Activated CD4-positive, alpha-beta memory T cell treated with anti-CD3 and anti-CD28 coated beads, Interleukin-2, amount 10 ng/mL, durations not matched to agents 7 days and 5 days (primary cell): ENCODE measurements at regions not wholly inside any gene's neighbourhood (a gene's known extent, or its start where the extent isn't known, plus 50 kb on each side); places are given as distances from the start of the nearest gene placed in this dataset.

Source experiments
- CTCF ChIA-PET: fragments of 350-600 bp; sonication (Branson Sonifier 250); formaldehyde crosslinking; loops from one replicate; lab custom pipeline; 2021; ENCODE audit warnings: antibody characterized with exemption, inconsistent platforms; lab: Charles Lee
- POLR2A ChIA-PET: fragments of 350-600 bp; sonication (Branson Sonifier 250); formaldehyde crosslinking; loops from one replicate; lab custom pipeline; 2021; ENCODE audit warnings: antibody characterized with exemption; lab: Charles Lee
- DNase-seq: peaks from one replicate; pipeline ENCODE4 v3.0.0-alpha.2; 2020
- H3K27ac Mint-ChIP-seq: one replicate; pipeline ENCODE4 v1.8.0; 2021; ENCODE audit warnings: mild to moderate bottlenecking, mixed read lengths
- H3K27me3 Mint-ChIP-seq: one replicate; pipeline ENCODE4 v1.8.0; 2021; ENCODE audit warnings: mixed read lengths
- H3K36me3 Mint-ChIP-seq: one replicate; pipeline ENCODE4 v1.8.0; 2021; ENCODE audit warnings: low read depth, mixed read lengths
- H3K4me1 Mint-ChIP-seq: one replicate; pipeline ENCODE4 v1.8.0; 2021; ENCODE audit warnings: mixed read lengths
- H3K4me3 Mint-ChIP-seq: one replicate; pipeline ENCODE4 v1.8.0; 2021; ENCODE audit warnings: mild to moderate bottlenecking, mixed read lengths
- H3K9me3 Mint-ChIP-seq: one replicate; pipeline ENCODE4 v1.8.0; 2021; ENCODE audit warnings: mixed read lengths

DNA sequence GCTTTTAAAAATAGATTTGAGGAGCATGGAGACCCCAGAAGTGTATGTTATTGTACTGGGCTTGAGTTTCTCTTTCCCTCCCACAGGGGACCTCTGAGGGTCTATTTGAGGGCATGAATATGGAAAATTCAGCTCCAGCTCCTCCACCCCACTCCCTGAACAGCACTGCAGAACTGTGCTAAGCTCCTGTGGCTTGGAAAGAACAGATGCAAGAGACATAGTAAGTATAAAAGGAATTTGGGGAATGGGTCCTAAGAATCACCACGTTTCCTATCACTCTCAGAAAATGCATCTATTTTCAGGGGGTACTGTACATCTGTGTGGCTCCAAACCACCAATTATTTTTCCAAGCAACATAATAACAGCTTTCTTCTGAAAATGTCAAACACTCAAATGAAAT, 416.1 kb downstream of the ZNF521 start:
- no peak overlapping the region for H3K4me3 Mint-ChIP-seq
- no peaks in the 10 kb centered on the region for H3K9me3 Mint-ChIP-seq
- H3K36me3 Mint-ChIP-seq: no peaks in the 10 kb centered on the region
- H3K4me1 Mint-ChIP-seq: no peaks in the 10 kb centered on the region
- DNase-seq: no peak
- ChIA-PET POLR2A (no interaction called here), CTCF (no interaction called here)
- H3K27me3 Mint-ChIP-seq: no peaks in the 10 kb centered on the region
- no peak overlapping the region for H3K27ac Mint-ChIP-seq

DNA sequence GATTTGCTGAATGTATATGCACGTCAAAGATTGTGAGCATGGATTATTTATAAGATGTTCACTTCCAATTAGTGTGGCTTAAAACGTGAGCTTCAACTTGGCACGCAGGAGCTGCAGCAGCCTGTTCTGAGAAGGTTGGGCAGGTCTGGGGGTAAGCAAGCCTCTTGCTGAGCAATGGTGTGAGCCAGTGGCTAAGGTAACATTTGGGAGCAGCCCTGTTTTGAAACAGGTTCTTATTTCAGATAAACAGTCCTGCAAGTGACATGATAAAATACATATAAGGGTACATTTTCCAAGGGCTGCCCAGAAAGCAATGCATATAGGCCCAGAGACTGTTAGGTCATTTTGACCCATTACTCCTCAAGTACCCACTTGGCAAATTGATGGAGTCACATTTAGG, 415.3 kb downstream of the ZNF521 start:
- Mint-ChIP-seq H3K4me1 (no peaks in the 10 kb centered on the region), H3K36me3 (no peaks in the 10 kb centered on the region), H3K27ac (no peak overlapping the region), H3K27me3 (no peaks in the 10 kb centered on the region), H3K4me3 (no peak overlapping the region), H3K9me3 (no peaks in the 10 kb centered on the region)
- ChIA-PET POLR2A (no interaction called here), CTCF (no interaction called here)
- DNase-seq: no peak

DNA sequence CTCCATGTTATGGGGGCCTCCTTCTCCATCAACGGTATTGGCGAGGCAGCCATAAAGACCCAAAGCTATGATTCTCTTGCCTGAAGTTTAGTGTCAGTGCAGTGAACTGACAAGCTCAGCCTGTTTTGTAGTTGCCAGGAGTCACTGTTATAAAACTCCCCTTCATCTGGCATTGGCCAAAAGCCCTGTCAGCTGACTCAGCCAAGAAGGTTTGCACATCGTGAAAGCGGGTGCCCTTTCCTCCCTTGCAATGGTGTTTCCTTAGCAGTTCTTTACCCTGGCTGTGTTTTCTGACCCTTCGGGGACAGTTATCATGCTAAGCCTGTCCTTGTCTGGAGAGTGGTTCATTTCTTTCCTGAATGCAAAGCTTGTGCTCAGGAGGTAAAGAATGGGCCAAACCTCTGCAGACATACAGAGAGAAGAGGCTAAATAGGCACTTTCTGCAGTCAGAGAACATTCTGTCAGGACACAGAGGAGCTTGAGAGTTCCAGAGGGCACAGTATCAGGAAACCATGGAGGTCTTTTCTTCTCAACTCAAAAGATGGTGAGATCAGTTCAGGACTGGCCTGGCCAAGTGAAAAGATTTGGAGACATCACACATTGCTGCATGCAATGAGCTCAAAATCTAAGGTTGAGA, 414.2 kb downstream of the ZNF521 start:
- no peaks in the 10 kb centered on the region for H3K27me3 Mint-ChIP-seq
- no peak overlapping the region for H3K4me3 Mint-ChIP-seq
- H3K36me3 Mint-ChIP-seq: no peaks in the 10 kb centered on the region

DNA sequence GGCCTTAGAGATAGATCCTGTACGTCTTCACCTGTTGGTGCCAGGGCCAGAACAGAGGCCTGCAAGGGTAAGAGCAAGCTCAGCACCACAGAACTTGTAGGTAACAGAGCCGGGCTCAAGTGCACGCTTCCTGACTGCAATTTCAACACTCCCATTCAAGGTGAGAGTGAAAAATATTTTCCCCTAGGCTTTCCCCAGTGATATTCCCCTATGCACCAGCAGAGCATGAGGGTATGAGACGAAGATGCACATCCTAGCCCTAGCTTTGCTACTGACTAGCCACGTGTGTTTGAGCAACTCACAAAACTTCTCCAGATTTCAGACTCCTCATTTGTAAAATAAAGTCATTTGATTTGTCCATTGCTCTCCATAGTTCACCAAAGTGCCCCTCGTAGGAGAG, 411.6 kb downstream of the ZNF521 start:
- Mint-ChIP-seq H3K4me3 (no peak overlapping the region), H3K36me3 (no peaks in the 10 kb centered on the region), H3K27ac (no peak overlapping the region), H3K4me1 (no peaks in the 10 kb centered on the region), H3K9me3 (no peaks in the 10 kb centered on the region), H3K27me3 (no peaks in the 10 kb centered on the region)
- CTCF ChIA-PET: no interaction called here
- DNase-seq: no peak
- POLR2A ChIA-PET: no interaction called here

More for the DNA sequence above, 414.2 kb downstream of the ZNF521 start:
- no peak overlapping the region for H3K27ac Mint-ChIP-seq
- CTCF ChIA-PET: no interaction called here
- DNase-seq: no peak
- no peaks in the 10 kb centered on the region for H3K4me1 Mint-ChIP-seq
- POLR2A ChIA-PET: no interaction called here
- no peaks in the 10 kb centered on the region for H3K9me3 Mint-ChIP-seq

DNA sequence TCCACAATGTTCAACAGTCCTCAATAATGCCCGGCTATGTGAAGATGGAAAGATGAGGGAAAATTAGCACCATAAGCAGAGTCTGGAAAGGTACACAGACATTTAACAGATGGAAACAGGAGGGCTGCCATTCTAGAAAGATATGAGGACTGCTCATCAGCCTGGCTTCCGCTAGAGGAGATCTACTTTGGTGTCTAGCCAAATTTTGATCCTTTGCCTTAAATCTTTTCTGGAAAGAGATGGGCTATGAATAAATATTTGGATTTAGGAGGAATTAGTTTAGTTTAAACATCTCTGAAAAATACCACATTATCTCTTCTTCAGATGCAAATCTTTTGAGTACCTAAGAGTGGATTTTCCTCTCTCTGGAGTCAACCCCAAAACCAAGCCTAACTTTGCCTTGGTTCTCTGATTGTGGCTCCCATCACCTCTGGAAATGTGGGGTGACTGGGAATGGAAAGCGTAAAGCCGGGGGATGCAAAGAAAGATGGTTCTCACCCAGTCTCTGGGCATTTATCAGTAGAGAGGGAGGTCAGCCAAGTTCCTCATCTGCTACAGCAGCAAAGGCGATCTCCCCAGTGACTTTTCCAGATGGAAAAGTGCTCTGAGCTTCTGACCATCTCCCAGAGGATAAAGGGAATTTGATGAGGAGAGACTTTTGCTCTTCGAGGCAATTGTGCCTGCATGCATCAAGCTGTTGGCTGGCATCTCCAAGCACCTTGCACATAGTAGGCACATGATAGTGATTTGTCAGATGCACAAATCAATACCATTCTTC, 410.6 kb downstream of the ZNF521 start:
- H3K27ac Mint-ChIP-seq: no peak overlapping the region
- CTCF ChIA-PET: no interaction called here
- H3K4me3 Mint-ChIP-seq: no peak overlapping the region
- H3K36me3 Mint-ChIP-seq: no peaks in the 10 kb centered on the region
- H3K27me3 Mint-ChIP-seq: no peaks in the 10 kb centered on the region
- no peaks in the 10 kb centered on the region for H3K4me1 Mint-ChIP-seq
- H3K9me3 Mint-ChIP-seq: no peaks in the 10 kb centered on the region
- DNase-seq: no peak
- POLR2A ChIA-PET: no interaction called here

DNA sequence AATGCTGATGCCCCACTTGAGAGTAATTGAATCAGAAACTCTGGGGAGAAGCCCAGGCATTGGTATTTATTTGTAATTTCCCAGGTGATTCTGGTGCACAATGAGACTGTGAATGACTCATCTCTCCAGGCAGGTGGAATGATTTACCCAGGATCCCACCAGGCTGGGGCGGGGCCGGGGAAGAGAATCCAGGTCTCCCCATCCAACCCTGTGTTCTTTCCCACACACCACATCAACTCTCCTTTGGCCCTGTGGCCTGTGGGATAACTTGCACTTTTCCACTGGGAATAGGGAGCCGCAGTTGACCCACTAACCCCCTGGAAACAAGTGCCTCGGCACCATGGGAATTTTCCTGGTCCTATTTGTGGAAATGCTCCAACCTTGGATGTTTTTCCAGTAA, 409.8 kb downstream of the ZNF521 start:
- Mint-ChIP-seq H3K9me3 (no peaks in the 10 kb centered on the region), H3K36me3 (no peaks in the 10 kb centered on the region), H3K4me3 (no peak overlapping the region), H3K27ac (no peak overlapping the region), H3K27me3 (no peaks in the 10 kb centered on the region), H3K4me1 (no peaks in the 10 kb centered on the region)
- POLR2A ChIA-PET: no interaction called here
- CTCF ChIA-PET: no interaction called here
- no peak for DNase-seq

DNA sequence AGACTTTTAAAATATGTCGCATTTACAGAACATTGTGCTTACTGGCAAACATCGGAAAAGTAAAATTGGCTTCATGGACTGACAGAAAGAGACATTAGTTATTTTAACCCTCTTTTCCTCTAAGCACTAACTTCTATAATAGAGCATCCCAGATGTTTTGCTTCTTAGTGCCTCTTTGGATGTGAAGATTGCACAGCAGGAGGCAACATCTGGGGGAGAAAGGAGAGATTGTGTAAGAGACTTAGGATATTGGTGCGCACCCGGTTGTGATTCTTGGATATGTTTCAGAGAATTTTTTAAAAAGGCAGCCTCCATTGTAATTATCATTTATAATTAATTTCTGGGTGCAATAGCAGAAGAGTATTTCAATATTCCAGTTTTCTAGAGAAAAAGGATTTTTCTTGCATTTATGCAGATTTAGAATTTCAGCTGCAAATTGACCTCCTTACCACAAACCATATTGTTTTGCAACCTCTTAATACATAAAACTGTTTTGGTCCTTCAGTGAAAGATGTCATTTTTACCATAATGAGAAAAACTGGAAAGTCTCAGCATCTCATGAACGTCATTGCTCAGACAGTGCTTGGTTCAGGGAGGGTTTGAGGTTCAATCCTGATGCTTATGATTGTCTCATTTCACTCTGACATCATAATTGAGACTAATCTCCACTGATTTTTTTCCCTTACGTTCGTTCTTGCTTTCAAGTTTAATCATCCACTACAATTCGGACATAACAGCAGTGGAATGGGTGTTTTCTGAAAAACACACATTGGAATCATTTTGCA, 404.3 kb downstream of the ZNF521 start:
- POLR2A ChIA-PET: no interaction called here
- no peaks in the 10 kb centered on the region for H3K9me3 Mint-ChIP-seq
- no peak overlapping the region for H3K4me3 Mint-ChIP-seq

DNA sequence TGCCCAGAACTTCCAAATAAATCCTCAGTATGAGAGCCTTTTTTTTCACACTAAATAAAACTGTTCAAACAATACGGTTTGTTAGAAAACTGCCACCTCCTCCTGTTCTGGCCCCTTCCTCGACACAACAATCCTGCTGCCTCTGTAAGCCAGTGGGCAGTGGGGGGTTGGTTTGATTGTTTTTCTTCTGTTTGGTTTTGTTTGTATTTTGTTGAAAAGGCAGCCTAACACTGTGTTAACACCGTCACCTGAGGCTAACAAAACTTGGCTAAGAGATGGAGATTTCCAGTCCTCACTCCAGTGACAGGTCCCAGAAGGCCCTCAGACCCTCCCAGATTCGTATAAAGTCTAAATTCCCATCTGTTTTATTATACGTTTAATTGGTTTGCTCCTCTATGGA, 402.1 kb downstream of the ZNF521 start:
- Mint-ChIP-seq H3K36me3 (no peaks in the 10 kb centered on the region), H3K9me3 (no peaks in the 10 kb centered on the region), H3K27ac (no peak overlapping the region), H3K4me1 (no peaks in the 10 kb centered on the region), H3K4me3 (no peak overlapping the region), H3K27me3 (no peaks in the 10 kb centered on the region)
- DNase-seq: no peak
- CTCF ChIA-PET: no interaction called here
- POLR2A ChIA-PET: no interaction called here

More for the DNA sequence above, 404.3 kb downstream of the ZNF521 start:
- DNase-seq: no peak
- no peak overlapping the region for H3K27ac Mint-ChIP-seq
- H3K27me3 Mint-ChIP-seq: no peaks in the 10 kb centered on the region
- no peaks in the 10 kb centered on the region for H3K4me1 Mint-ChIP-seq
- CTCF ChIA-PET: no interaction called here
- H3K36me3 Mint-ChIP-seq: no peaks in the 10 kb centered on the region

DNA sequence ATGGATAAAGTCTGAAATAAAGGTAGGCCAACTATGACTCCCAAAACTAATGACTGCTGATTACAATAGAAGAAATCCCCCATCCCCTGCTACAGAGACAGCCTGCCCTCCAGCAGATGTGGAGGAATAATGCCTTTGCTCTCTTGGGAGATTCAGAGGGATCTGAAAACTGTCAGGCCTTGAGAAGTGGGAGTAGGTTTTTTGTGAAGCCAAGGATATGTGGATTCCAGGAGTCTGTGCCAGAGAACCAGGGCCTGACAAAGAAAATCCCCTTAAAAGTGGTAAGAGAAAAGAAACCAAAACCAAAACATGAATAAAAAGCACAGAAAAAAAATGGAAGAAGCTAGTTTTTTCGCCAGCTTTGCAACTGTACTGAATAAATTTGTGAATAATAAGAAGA, 397.6 kb downstream of the ZNF521 start:
- POLR2A ChIA-PET: no interaction called here
- no peak for DNase-seq
- Mint-ChIP-seq H3K36me3 (no peaks in the 10 kb centered on the region), H3K27ac (no peak overlapping the region), H3K9me3 (no peaks in the 10 kb centered on the region), H3K27me3 (no peaks in the 10 kb centered on the region), H3K4me1 (no peaks in the 10 kb centered on the region), H3K4me3 (no peak overlapping the region)
- CTCF ChIA-PET: no interaction called here

DNA sequence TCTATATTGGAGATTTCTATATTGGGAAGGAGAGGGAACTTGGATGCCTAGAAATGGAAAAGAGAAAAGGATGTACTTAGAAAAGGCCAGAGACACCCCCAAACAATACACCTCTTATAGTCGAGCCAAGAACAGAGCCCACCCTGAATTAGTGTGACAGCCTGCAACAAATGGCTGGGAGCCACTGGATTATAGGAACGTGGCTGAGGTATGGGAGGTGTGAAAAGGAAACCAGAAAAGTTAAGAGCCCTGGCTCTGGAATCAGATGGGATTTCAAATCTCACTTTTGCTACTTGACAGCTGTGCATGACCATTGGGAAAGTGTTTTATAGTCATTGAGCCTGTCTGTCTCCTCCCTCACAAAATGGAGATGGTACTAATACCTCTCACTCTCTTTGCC, 394.0 kb downstream of the ZNF521 start:
- Mint-ChIP-seq H3K27me3 (no peaks in the 10 kb centered on the region), H3K4me3 (no peak overlapping the region), H3K36me3 (no peaks in the 10 kb centered on the region), H3K4me1 (no peaks in the 10 kb centered on the region), H3K27ac (no peak overlapping the region), H3K9me3 (no peaks in the 10 kb centered on the region)
- POLR2A ChIA-PET: no interaction called here
- CTCF ChIA-PET: no interaction called here
- no peak for DNase-seq

DNA sequence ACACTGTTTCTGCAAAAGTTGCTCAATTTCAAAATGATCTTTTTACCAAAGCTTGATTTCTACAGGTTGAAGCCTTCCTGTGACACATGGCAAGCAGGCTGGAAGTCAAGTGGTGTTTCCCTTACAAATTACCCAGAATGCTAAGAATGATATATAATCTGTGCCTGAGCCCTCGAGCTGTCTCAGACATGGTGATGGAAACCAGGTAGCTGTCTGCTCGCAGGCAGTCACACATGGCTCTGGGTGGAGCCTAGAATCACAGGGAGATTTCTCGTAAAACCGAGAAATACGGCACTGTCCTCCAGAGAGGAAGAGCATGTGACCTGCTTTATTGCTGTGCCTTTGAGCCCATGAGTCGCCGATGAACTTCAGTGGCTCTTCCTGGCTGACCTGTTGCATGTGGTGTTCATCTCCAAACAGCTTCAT, 392.9 kb downstream of the ZNF521 start:
- no peaks in the 10 kb centered on the region for H3K9me3 Mint-ChIP-seq
- H3K27me3 Mint-ChIP-seq: no peaks in the 10 kb centered on the region
- H3K27ac Mint-ChIP-seq: no peak overlapping the region
- POLR2A ChIA-PET: no interaction called here
- no peaks in the 10 kb centered on the region for H3K4me1 Mint-ChIP-seq
- no peaks in the 10 kb centered on the region for H3K36me3 Mint-ChIP-seq
- CTCF ChIA-PET: no interaction called here
- no peak overlapping the region for H3K4me3 Mint-ChIP-seq
- DNase-seq: no peak

DNA sequence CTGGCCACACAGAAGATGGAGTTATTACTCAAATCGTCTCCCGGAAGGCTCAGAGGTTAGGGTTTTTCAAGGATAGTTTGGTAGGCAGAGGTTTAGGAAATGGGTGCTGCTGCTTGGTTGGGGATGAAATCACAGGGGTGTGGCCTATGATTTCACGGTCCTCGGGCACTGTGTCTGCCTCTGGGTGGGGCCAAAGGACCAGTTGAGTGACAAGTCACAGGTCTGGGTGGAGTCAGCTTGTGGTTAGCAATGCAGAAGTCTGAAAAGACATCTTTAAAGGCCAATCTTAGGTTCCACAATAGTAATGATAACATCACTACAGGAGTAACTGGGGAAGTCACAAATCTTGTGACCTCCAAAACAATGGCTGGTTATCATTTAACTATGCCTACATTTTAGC, 387.8 kb downstream of the ZNF521 start:
- no peak overlapping the region for H3K27ac Mint-ChIP-seq
- H3K4me1 Mint-ChIP-seq: no peaks in the 10 kb centered on the region
- POLR2A ChIA-PET: no interaction called here
- H3K9me3 Mint-ChIP-seq: peaks cover 3% of the 10 kb centered on the region
- H3K4me3 Mint-ChIP-seq: no peak overlapping the region
- DNase-seq: no peak
- no peaks in the 10 kb centered on the region for H3K36me3 Mint-ChIP-seq
- no peaks in the 10 kb centered on the region for H3K27me3 Mint-ChIP-seq
- CTCF ChIA-PET: no interaction called here

DNA sequence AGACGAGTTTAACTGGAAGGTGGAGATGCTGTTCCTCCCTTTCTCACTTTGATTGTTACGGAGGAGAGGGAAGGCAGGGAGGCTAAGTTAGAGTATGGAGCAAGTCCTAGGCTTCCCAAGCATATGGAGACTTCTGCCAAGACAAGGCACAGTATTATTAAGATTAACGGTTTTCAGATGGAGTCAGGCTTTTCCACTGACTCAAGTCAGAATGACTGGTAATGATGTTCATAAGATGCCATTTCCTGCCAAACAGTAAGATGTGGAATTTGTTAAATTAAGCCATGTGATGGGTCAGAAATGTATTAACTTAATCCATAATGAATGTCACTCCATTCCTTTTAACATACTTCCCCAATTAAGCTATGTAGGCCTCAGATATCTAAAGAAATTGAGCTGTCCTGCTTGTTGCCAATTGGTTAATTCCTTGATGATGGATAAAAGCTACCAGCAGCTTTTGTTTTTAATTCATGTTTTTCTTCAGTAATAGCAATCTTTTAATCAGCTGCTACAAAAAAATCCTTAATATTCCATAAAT, 383.7 kb downstream of the ZNF521 start:
- no peaks in the 10 kb centered on the region for H3K27me3 Mint-ChIP-seq
- POLR2A ChIA-PET: no interaction called here
- no peaks in the 10 kb centered on the region for H3K36me3 Mint-ChIP-seq

More for the DNA sequence above, 383.7 kb downstream of the ZNF521 start:
- Mint-ChIP-seq H3K9me3 (peaks cover 3% of the 10 kb centered on the region), H3K27ac (no peak overlapping the region), H3K4me1 (no peaks in the 10 kb centered on the region), H3K4me3 (no peak overlapping the region)
- CTCF ChIA-PET: no interaction called here
- no peak for DNase-seq
